ENCODE measurements at regions not wholly inside any gene's neighbourhood (a gene's known extent, or its start where the extent isn't known, plus 50 kb on each side); places are given as distances from the start of the nearest gene placed in this dataset.

- H3K27me3 ChIP-seq (ENCODE audit: insufficient read depth, low read length, poor library complexity, severe bottlenecking), result no peaks in the 10 kb centered on the region
- no peak overlapping the region for H3K27ac ChIP-seq (ENCODE audit: low read depth, low read length)
- DNase-seq, result no peak
- no peaks in the 10 kb centered on the region for H3K36me3 ChIP-seq (ENCODE audit: insufficient read depth, low read length)
- ChIA-PET CTCF (no interaction called here), POLR2A (no interaction called here)
- Mint-ChIP-seq H3K4me3 (no peak overlapping the region), H3K9me3 (peaks cover 0 to 2% (median 0%) of the 10 kb centered on the region in 5 donors), H3K27me3 (peaks cover 11 to 12% of the 10 kb centered on the region in 2 donors), H3K4me1 (no peaks in the 10 kb centered on the region), H3K27ac (no peak overlapping the region), H3K36me3 (no peaks in the 10 kb centered on the region)
- H3K4me1 ChIP-seq (ENCODE audit: insufficient read depth, low read length), result no peaks in the 10 kb centered on the region
- H3K4me3 ChIP-seq (ENCODE audit: low read length), result no peak overlapping the region
- H3K9me3 ChIP-seq (ENCODE audit: low read length), result no peaks in the 10 kb centered on the region
Observed at GRCh38 chr6:71107911-71108420, 151.1 kb upstream of the B3GAT2 start.

- H3K36me3 ChIP-seq (ENCODE audit: insufficient read depth, low read length), result no peaks in the 10 kb centered on the region
- H3K27me3 Mint-ChIP-seq, result peaks cover 0 to 12% of the 10 kb centered on the region in 2 donors
Observed at GRCh38 chr6:71114544-71114943, 157.7 kb upstream of the B3GAT2 start.

GRCh38 chr6:71114986-71115385, 158.1 kb upstream of the B3GAT2 start:
- no peak overlapping the region for H3K27ac Mint-ChIP-seq
- H3K4me3 Mint-ChIP-seq, result no peak overlapping the region
- H3K4me1 ChIP-seq (ENCODE audit: insufficient read depth, low read length), result no peaks in the 10 kb centered on the region

More at GRCh38 chr6:71114544-71114943, 157.7 kb upstream of the B3GAT2 start:
- ChIA-PET POLR2A (no interaction called here), CTCF (no interaction called here)
- H3K4me1 ChIP-seq (ENCODE audit: insufficient read depth, low read length), result no peaks in the 10 kb centered on the region
- H3K27ac ChIP-seq (ENCODE audit: low read depth, low read length), result no peak overlapping the region
- no peaks in the 10 kb centered on the region for H3K9me3 ChIP-seq (ENCODE audit: low read length)
- no peak overlapping the region for H3K4me3 Mint-ChIP-seq
- no peaks in the 10 kb centered on the region for H3K27me3 ChIP-seq (ENCODE audit: insufficient read depth, low read length, poor library complexity, severe bottlenecking)
- no peaks in the 10 kb centered on the region for H3K4me1 Mint-ChIP-seq
- DNase-seq, result no peak
- no peaks in the 10 kb centered on the region for H3K36me3 Mint-ChIP-seq
- no peak overlapping the region for H3K27ac Mint-ChIP-seq
- H3K9me3 Mint-ChIP-seq, result peaks cover 3 to 8% (median 5%) of the 10 kb centered on the region in 5 donors
- no peak overlapping the region for H3K4me3 ChIP-seq (ENCODE audit: low read length)

GRCh38 chr6:71119560-71119959, 162.7 kb upstream of the B3GAT2 start:
- peaks cover 14 to 22% (median 16%) of the 10 kb centered on the region in 5 donors for H3K9me3 Mint-ChIP-seq
- no peak for DNase-seq
- no peaks in the 10 kb centered on the region for H3K4me1 ChIP-seq (ENCODE audit: insufficient read depth, low read length)
- ChIA-PET POLR2A (no interaction called here), CTCF (no interaction called here)
- H3K27ac ChIP-seq (ENCODE audit: low read depth, low read length), result no peak overlapping the region
- no peak overlapping the region for H3K27ac Mint-ChIP-seq
- no peaks in the 10 kb centered on the region for H3K36me3 ChIP-seq (ENCODE audit: insufficient read depth, low read length)
- H3K27me3 ChIP-seq (ENCODE audit: insufficient read depth, low read length, poor library complexity, severe bottlenecking), result no peaks in the 10 kb centered on the region
- H3K4me3 ChIP-seq (ENCODE audit: low read length), result no peak overlapping the region
- peaks cover 3 to 7% of the 10 kb centered on the region in 2 donors for H3K27me3 Mint-ChIP-seq
- no peaks in the 10 kb centered on the region for H3K36me3 Mint-ChIP-seq
- no peaks in the 10 kb centered on the region for H3K9me3 ChIP-seq (ENCODE audit: low read length)
- H3K4me3 Mint-ChIP-seq, result no peak overlapping the region
- H3K4me1 Mint-ChIP-seq, result no peaks in the 10 kb centered on the region

More at GRCh38 chr6:71114986-71115385, 158.1 kb upstream of the B3GAT2 start:
- no peak overlapping the region for H3K27ac ChIP-seq (ENCODE audit: low read depth, low read length)
- no peaks in the 10 kb centered on the region for H3K9me3 ChIP-seq (ENCODE audit: low read length)
- DNase-seq, result no peak
- ChIA-PET POLR2A (no interaction called here), CTCF (no interaction called here)
- Mint-ChIP-seq H3K27me3 (peaks cover 1 to 12% of the 10 kb centered on the region in 2 donors), H3K36me3 (no peaks in the 10 kb centered on the region), H3K4me1 (no peaks in the 10 kb centered on the region), H3K9me3 (peaks cover 6 to 12% (median 10%) of the 10 kb centered on the region in 5 donors)
- no peaks in the 10 kb centered on the region for H3K27me3 ChIP-seq (ENCODE audit: insufficient read depth, low read length, poor library complexity, severe bottlenecking)
- H3K36me3 ChIP-seq (ENCODE audit: insufficient read depth, low read length), result no peaks in the 10 kb centered on the region
- H3K4me3 ChIP-seq (ENCODE audit: low read length), result no peak overlapping the region

- H3K27me3 ChIP-seq (ENCODE audit: insufficient read depth, low read length, poor library complexity, severe bottlenecking), result peaks cover 4% of the 10 kb centered on the region
- Mint-ChIP-seq H3K36me3 (no peaks in the 10 kb centered on the region), H3K9me3 (peaks cover 14 to 22% (median 16%) of the 10 kb centered on the region in 5 donors), H3K4me3 (no peak overlapping the region), H3K27ac (no peak overlapping the region), H3K4me1 (no peaks in the 10 kb centered on the region), H3K27me3 (peaks cover 0 to 7% of the 10 kb centered on the region in 2 donors)
- ChIA-PET POLR2A (no interaction called here), CTCF (no interaction called here)
- no peaks in the 10 kb centered on the region for H3K9me3 ChIP-seq (ENCODE audit: low read length)
- H3K27ac ChIP-seq (ENCODE audit: low read depth, low read length), result no peak overlapping the region
- H3K4me1 ChIP-seq (ENCODE audit: insufficient read depth, low read length), result no peaks in the 10 kb centered on the region
- DNase-seq, result no peak
- H3K4me3 ChIP-seq (ENCODE audit: low read length), result no peak overlapping the region
- no peaks in the 10 kb centered on the region for H3K36me3 ChIP-seq (ENCODE audit: insufficient read depth, low read length)
Observed at GRCh38 chr6:71123051-71123450, 165.6 kb upstream of the OGFRL1 start.

- Histone ChIP-seq H3K36me3 (ENCODE audit: insufficient read depth, low read length) (no peaks in the 10 kb centered on the region), H3K4me3 (ENCODE audit: low read length) (no peak overlapping the region), H3K4me1 (ENCODE audit: insufficient read depth, low read length) (no peaks in the 10 kb centered on the region), H3K27me3 (ENCODE audit: insufficient read depth, low read length, poor library complexity, severe bottlenecking) (peaks cover 4% of the 10 kb centered on the region), H3K27ac (ENCODE audit: low read depth, low read length) (no peak overlapping the region), H3K9me3 (ENCODE audit: low read length) (no peaks in the 10 kb centered on the region)
- H3K4me3 Mint-ChIP-seq, result no peak overlapping the region
- no peak for DNase-seq
- no peaks in the 10 kb centered on the region for H3K4me1 Mint-ChIP-seq
- no peaks in the 10 kb centered on the region for H3K36me3 Mint-ChIP-seq
- ChIA-PET CTCF (no interaction called here), POLR2A (no interaction called here)
- peaks cover 0 to 7% of the 10 kb centered on the region in 2 donors for H3K27me3 Mint-ChIP-seq
- no peak overlapping the region for H3K27ac Mint-ChIP-seq
- H3K9me3 Mint-ChIP-seq, result peaks cover 10 to 16% (median 12%) of the 10 kb centered on the region in 5 donors
Observed at GRCh38 chr6:71124340-71124739, 164.3 kb upstream of the OGFRL1 start.

- H3K4me3 Mint-ChIP-seq, result no peak overlapping the region
- H3K27me3 Mint-ChIP-seq, result peaks cover 0 to 6% of the 10 kb centered on the region in 2 donors
- ChIA-PET CTCF (no interaction called here), POLR2A (no interaction called here)
- H3K36me3 Mint-ChIP-seq, result no peaks in the 10 kb centered on the region
- no peaks in the 10 kb centered on the region for H3K4me1 Mint-ChIP-seq
- no peak overlapping the region for H3K27ac Mint-ChIP-seq
- peaks cover 4% of the 10 kb centered on the region for H3K27me3 ChIP-seq (ENCODE audit: insufficient read depth, low read length, poor library complexity, severe bottlenecking)
- no peaks in the 10 kb centered on the region for H3K4me1 ChIP-seq (ENCODE audit: insufficient read depth, low read length)
- no peak for DNase-seq
- H3K9me3 Mint-ChIP-seq, result peaks cover 2 to 8% (median 6%) of the 10 kb centered on the region in 5 donors
- no peaks in the 10 kb centered on the region for H3K9me3 ChIP-seq (ENCODE audit: low read length)
- H3K4me3 ChIP-seq (ENCODE audit: low read length), result no peak overlapping the region
- H3K36me3 ChIP-seq (ENCODE audit: insufficient read depth, low read length), result no peaks in the 10 kb centered on the region
- H3K27ac ChIP-seq (ENCODE audit: low read depth, low read length), result no peak overlapping the region
Observed at GRCh38 chr6:71125216-71125615, 163.4 kb upstream of the OGFRL1 start.

GRCh38 chr6:71126506-71126905, 162.1 kb upstream of the OGFRL1 start:
- Histone ChIP-seq H3K27me3 (ENCODE audit: insufficient read depth, low read length, poor library complexity, severe bottlenecking) (peaks cover 7% of the 10 kb centered on the region), H3K27ac (ENCODE audit: low read depth, low read length) (no peak overlapping the region), H3K4me1 (ENCODE audit: insufficient read depth, low read length) (no peaks in the 10 kb centered on the region), H3K9me3 (ENCODE audit: low read length) (no peaks in the 10 kb centered on the region), H3K4me3 (ENCODE audit: low read length) (no peak overlapping the region), H3K36me3 (ENCODE audit: insufficient read depth, low read length) (no peaks in the 10 kb centered on the region)
- ChIA-PET POLR2A (no interaction called here), CTCF (no interaction called here)
- Mint-ChIP-seq H3K36me3 (no peaks in the 10 kb centered on the region), H3K27me3 (peaks cover 0 to 3% of the 10 kb centered on the region in 2 donors), H3K4me3 (no peak overlapping the region), H3K27ac (no peak overlapping the region), H3K4me1 (no peaks in the 10 kb centered on the region), H3K9me3 (peaks cover 0 to 1% (median 0%) of the 10 kb centered on the region in 5 donors)
- DNase-seq, result no peak

- Mint-ChIP-seq H3K9me3 (peaks cover 0 to 1% (median 0%) of the 10 kb centered on the region in 5 donors), H3K27ac (no peak overlapping the region), H3K4me3 (no peak overlapping the region), H3K4me1 (no peaks in the 10 kb centered on the region), H3K36me3 (no peaks in the 10 kb centered on the region), H3K27me3 (peaks cover 0 to 5% of the 10 kb centered on the region in 2 donors)
- no peaks in the 10 kb centered on the region for H3K4me1 ChIP-seq (ENCODE audit: insufficient read depth, low read length)
- H3K36me3 ChIP-seq (ENCODE audit: insufficient read depth, low read length), result no peaks in the 10 kb centered on the region
- POLR2A ChIA-PET, result no interaction called here
- no peaks in the 10 kb centered on the region for H3K9me3 ChIP-seq (ENCODE audit: low read length)
- H3K27me3 ChIP-seq (ENCODE audit: insufficient read depth, low read length, poor library complexity, severe bottlenecking), result peaks cover 7% of the 10 kb centered on the region
- no peak overlapping the region for H3K4me3 ChIP-seq (ENCODE audit: low read length)
- CTCF ChIA-PET, result no interaction called here
- no peak overlapping the region for H3K27ac ChIP-seq (ENCODE audit: low read depth, low read length)
- DNase-seq, result no peak
Observed at GRCh38 chr6:71127374-71127773, 161.2 kb upstream of the OGFRL1 start.
